GM12891 (cell line): ENCODE measurements at regions not wholly inside any gene's neighbourhood (a gene's known extent, or its start where the extent isn't known, plus 50 kb on each side); places are given as distances from the start of the nearest gene placed in this dataset.

ENCODE experiments used
- DNase-seq: peaks from one replicate; pipeline ENCODE4 v3.0.0; 2011; ENCODE audit warnings: low spot score; ENCODE audit not compliant: insufficient read length
- FAIRE-seq: peaks from 2 replicates; lab custom pipeline; 2011; peaks lifted over from hg19 to GRCh38; lab: Jason Lieb, UNC
- PAX5 ChIP-seq: IDR thresholded peaks from 2 replicates; pipeline ENCODE4 v1.6.1; 2011; ENCODE audit warnings: low read length, moderate library complexity, mild to moderate bottlenecking; ENCODE audit not compliant: insufficient read depth, severe bottlenecking
- POLR2A ChIP-seq: IDR thresholded peaks from 2 replicates; pipeline ENCODE4 v1.6.1; 2011; ENCODE audit warnings: low read depth, low read length, control low read depth
- POLR2AphosphoS5 ChIP-seq: IDR thresholded peaks from 2 replicates; pipeline ENCODE4 v1.6.1; 2011; ENCODE audit warnings: low read depth, low read length, control low read depth
- POU2F2 ChIP-seq: IDR thresholded peaks from 2 replicates; pipeline ENCODE4 v1.6.1; 2011; ENCODE audit warnings: low read depth, mild to moderate bottlenecking, control low read depth, low read length, moderate library complexity
- SPI1 ChIP-seq: IDR thresholded peaks from 2 replicates; pipeline ENCODE4 v1.6.1; 2011; ENCODE audit warnings: low read depth, low read length, control low read depth
- TAF1 ChIP-seq: IDR thresholded peaks from 2 replicates; pipeline ENCODE4 v1.6.1; 2011; ENCODE audit warnings: low read depth, low read length, control low read depth

DNA sequence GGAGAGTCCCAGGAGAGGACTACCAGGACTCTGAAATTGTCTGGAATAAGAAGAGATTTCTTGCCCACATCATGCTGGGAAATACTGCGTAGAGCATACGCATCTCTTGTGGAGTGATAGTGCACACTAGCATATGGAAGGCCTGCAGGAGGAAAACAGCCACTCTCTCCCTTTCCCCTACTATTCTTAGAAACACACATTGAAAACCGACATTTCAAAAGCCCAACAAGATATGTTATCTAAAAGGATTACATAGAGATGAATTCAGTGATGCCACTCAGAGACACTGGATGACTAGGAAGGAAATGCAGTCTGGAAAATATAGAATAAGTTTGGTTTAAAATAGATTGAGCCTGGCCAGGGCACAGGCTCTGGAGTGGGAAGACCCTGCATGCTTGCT lies 388.7 kb upstream of the NBEA start:
- DNase-seq (no peak), FAIRE-seq (no peak)
- TF ChIP-seq SPI1 (no peak), POLR2A (no peak), POU2F2 (no peak), PAX5 (no peak), POLR2AphosphoS5 (no peak), TAF1 (no peak)

DNA sequence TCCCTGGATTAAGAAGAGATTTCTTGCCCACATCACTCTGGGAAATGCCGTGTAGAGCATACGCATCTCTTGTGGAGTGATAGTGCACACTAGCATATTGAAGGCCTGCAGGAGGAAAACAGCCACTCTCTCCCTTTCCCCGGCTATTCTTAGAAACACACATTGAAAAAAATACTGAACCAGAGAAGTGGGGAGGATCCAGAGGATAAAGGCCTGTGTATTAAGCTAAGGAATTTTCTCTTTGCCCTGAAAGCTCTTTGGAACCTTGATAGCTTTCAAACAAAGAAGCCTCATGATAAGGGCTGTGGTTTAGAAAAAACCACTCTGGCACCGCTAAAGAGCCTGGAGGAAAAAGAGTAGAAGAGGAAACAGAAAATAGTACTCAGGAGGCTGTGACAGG lies 386.1 kb upstream of the NBEA start:
- FAIRE-seq (no peak), DNase-seq (no peak)
- TF ChIP-seq POU2F2 (no peak), POLR2AphosphoS5 (no peak), TAF1 (no peak), SPI1 (no peak), PAX5 (no peak)

DNA sequence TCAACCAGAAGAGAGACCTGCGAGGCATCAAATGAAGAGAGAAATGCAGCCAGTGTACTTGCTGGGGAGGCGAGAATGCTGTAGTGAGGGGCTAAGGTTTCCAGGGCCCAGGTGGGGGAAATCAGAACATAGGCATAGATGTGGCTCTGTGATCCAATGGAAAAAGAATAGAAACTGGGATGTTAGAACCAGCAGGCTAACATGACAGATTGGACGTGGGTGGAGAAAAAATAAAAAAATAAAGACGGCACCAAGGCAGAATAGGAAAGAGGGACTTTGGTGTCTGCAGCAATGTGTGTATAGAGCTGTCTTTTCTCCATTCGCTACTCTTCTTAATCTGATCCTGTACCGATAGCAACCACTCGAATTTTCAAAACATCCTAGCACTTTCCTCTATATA lies 381.0 kb upstream of the NBEA start:
- DNase-seq, result no peak
- FAIRE-seq, result no peak
- no peak for TF ChIP-seq POU2F2
- TF ChIP-seq PAX5, result no peak
- TF ChIP-seq POLR2A, result no peak
- no peak for TF ChIP-seq SPI1
- no peak for TF ChIP-seq POLR2AphosphoS5
- no peak for TF ChIP-seq TAF1

DNA sequence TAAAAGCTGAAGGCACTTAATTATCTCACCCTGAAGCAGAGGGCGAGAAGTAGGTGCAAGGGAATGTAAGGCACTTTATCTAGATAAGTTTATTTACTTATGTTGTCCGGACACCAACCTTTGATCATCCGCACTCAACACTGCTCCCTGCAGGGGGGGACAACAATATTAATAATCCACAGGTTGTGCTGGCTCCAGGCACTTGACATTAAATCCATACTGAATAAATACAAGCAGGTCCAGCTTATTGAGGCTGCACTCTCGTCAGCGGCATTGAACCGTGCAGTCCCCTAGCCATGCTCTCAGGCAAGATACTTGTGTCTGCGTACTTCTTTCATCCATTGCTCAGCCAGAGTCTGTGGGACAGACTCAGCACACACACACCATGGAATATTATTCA lies 374.5 kb upstream of the NBEA start:
- DNase-seq, result no peak
- TF ChIP-seq POLR2AphosphoS5, result no peak
- no peak for FAIRE-seq

DNA sequence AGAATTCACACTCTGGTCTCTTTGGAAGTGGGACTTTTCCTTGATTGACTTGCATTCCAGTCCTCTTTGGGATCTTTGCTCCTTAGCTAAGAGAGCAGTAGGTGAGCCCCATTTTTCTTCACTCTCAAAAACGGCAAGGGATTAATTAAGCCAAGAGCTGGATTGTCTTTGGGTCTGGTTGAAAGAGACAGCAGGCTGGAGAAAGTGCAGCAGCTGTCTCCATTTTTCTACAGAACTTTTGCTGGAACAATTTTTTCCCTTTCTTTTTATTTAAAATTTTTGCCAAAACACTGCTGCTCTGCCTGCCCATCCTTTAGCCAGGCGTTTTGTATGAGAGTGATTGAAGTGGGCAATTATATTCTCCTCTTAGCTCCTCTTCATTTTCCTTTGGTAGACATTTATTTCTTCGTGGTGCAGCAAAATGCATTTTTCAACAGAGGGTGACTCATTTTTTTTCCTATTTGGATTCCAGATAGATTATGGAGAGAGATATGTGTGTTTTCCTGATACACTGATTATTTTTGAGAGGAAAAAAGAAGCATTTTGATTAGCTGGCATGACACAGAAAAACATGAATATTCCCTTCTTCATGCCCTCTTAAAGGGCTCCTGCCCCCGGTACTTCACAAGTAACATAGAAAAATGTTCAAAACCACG lies 371.2 kb upstream of the NBEA start:
- TF ChIP-seq PAX5 (no peak), POU2F2 (no peak), POLR2AphosphoS5 (no peak), TAF1 (no peak), SPI1 (no peak), POLR2A (no peak)
- FAIRE-seq (no peak), DNase-seq (no peak)

DNA sequence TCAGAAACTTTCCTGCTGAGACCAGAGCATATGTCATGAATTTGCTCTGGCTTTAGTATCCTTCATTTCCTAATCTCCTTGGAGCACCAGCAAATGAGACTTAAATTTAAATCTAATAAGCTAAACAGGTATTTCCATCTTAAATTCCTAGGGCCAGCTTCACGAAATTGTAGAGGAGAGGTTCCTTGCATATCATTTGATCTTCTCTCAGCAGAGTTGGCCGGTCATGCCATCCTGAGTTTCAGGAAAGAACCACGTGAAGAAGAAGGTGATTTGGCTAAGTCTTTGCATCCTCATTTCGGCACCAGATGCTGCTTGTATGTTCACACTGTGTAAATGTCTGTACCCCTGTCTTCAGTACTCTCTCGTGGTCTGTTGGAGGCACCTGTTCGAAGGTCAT lies 370.4 kb upstream of the NBEA start:
- no peak for DNase-seq
- no peak for TF ChIP-seq PAX5
- TF ChIP-seq POLR2A, result no peak
- TF ChIP-seq POU2F2, result no peak
- FAIRE-seq, result no peak

DNA sequence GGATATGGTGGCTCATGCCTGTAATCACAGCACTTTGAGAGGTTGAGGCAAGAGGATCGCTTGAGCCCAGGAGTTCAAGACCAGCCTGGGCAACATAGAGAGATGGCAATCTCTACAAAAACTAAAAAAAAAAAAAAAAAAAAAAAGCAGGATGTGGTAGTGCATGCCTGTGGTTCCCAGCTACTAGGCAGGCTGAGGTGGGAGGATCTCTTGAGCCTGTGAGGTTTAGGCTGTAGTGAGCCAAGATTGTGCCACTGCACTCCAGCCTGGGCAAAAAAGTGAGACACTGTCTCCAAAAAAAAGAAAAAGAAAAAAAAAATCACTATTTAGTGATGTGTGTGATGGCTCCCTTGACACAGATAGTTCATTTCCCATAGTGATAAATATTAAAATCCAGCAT lies 365.0 kb upstream of the NBEA start:
- DNase-seq (no peak), FAIRE-seq (no peak)
- TF ChIP-seq TAF1, result no peak
- no peak for TF ChIP-seq POLR2A
- TF ChIP-seq POU2F2, result no peak
- TF ChIP-seq SPI1, result no peak
- TF ChIP-seq POLR2AphosphoS5, result no peak
- no peak for TF ChIP-seq PAX5

DNA sequence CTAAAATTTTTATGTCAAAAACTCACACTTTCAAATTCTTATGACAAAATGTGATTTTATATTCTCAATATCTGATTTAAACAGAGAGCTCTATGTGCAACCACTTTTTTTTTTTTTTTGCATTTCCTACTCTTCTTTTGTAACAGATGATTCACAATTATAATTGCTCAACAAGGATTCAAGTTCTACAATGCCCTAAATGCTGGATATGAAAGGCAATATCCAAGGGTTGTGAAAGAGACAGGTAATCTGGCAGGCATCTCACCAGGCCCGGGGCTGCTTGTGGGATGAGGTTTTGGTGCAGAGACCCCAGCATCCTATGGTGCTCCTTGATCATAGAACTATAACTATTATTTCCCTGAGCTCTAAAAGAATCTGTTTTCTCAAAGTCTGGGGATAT lies 363.6 kb upstream of the NBEA start:
- TF ChIP-seq SPI1, result no peak
- no peak for TF ChIP-seq POLR2A
- no peak for TF ChIP-seq POLR2AphosphoS5
- no peak for TF ChIP-seq TAF1
- no peak for TF ChIP-seq POU2F2
- TF ChIP-seq PAX5, result no peak
- FAIRE-seq (no peak), DNase-seq (no peak)

DNA sequence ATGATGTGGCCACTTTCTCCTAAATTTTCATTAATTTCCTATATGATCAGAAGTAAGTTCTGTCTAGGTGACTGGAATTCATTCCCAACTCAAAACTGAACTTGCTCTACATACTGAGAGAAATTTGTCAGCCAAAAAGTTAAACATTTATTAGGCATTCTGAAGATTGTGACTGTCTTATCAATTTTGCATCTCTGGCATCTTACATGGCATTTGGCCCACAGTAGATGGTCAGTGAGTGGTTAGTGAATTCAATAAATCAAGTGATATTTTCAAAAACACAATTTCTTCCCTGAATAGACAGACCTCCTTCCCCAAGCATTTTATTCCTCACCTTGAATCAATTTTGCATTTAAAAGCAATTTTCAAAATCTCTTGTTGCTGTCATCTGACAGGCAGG lies 363.2 kb upstream of the NBEA start:
- TF ChIP-seq POU2F2 (no peak), POLR2AphosphoS5 (no peak), SPI1 (no peak), POLR2A (no peak)
- FAIRE-seq (no peak), DNase-seq (no peak)

DNA sequence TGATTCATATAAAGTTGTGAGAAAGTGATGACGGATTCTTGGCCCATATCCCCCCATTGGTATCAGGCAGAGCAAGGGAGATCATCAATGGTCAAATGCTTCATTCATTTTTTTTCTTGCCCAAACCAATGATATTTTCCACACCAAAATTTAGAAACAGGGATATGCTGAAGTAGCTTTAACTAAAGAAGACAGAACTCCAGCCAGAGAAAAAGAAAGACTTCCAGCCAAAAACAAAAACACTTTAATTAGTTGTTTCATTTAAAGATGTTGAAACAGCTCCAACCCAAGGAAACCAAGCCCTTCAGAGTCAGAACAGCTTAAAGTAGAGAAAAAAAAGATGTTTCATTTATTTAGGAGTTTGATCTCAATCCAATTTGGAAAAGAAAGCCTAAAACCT lies 358.9 kb upstream of the NBEA start:
- FAIRE-seq (no peak), DNase-seq (no peak)
- no peak for TF ChIP-seq TAF1
- no peak for TF ChIP-seq PAX5
- no peak for TF ChIP-seq POU2F2
- no peak for TF ChIP-seq SPI1
- TF ChIP-seq POLR2AphosphoS5, result no peak
- TF ChIP-seq POLR2A, result no peak
